Panc1 (cell line): ENCODE measurements at regions not wholly inside any gene's neighbourhood (a gene's known extent, or its start where the extent isn't known, plus 50 kb on each side); places are given as distances from the start of the nearest gene placed in this dataset.

Source experiments
- ATAC-seq: fragments of 200-7000 bp; cut with Tn5 transposase; 2 replicates; pipeline ENCODE4 v1.9.1; 2020; ENCODE audit warnings: mild to moderate bottlenecking, moderate library complexity
- BruUV-seq: library from RNA; stranded (reverse); fragments of 400-500 nt; replicated peaks from 2 replicates; lab custom pipeline; 2021; lab: Mats Ljungman, UMichigan
- CTCF ChIA-PET: fragments of 300-600 bp; sonication (Branson Sonifier 250); formaldehyde crosslinking; loops from one replicate; lab custom pipeline; 2022; ENCODE audit warnings: antibody characterized with exemption; lab: Charles Lee
- POLR2A ChIA-PET: fragments of 300-600 bp; sonication (Branson Sonifier 250); formaldehyde crosslinking; loops from one replicate; lab custom pipeline; 2022; ENCODE audit warnings: antibody characterized with exemption; lab: Charles Lee
- DNase-seq: peaks from one replicate; pipeline ENCODE4 v3.0.0-alpha.2; 2010; ENCODE audit warnings: low read depth, low spot score
- H3K27ac ChIP-seq: 2 replicates; pipeline ENCODE4 v1.5.1; 2011; ENCODE audit warnings: mild to moderate bottlenecking, low read length, inconsistent platforms
- H3K27me3 ChIP-seq: fragments of 200-500 bp; sonication (Bioruptor generic); 2 replicates; pipeline ENCODE4 v1.6.0; 2014; ENCODE audit warnings: low read length, inconsistent platforms; ENCODE audit not compliant: control insufficient read depth, insufficient read depth
- H3K36me3 ChIP-seq: fragments of 200-500 bp; sonication (Bioruptor generic); 2 replicates; pipeline ENCODE4 v1.5.1; 2014; ENCODE audit warnings: inconsistent platforms, mild to moderate bottlenecking, low read length, moderate library complexity; ENCODE audit not compliant: control insufficient read depth, insufficient read depth
- H3K4me1 ChIP-seq: 2 replicates; pipeline ENCODE4 v1.5.1; 2011; ENCODE audit warnings: inconsistent platforms, mild to moderate bottlenecking, low read length, moderate library complexity; ENCODE audit not compliant: control insufficient read depth, insufficient read depth
- H3K4me3 ChIP-seq, 2 experiments: 2 replicates each; pipeline ENCODE4 v1.5.1; 2011 to 2012; ENCODE audit warnings: low read depth in 2 of 2, low read length in 2 of 2, mild to moderate bottlenecking in 2 of 2, inconsistent platforms in 1 of 2, moderate library complexity in 1 of 2
- H3K9me3 ChIP-seq: fragments of 200-500 bp; sonication (Bioruptor generic); 2 replicates; pipeline ENCODE4 v1.5.1; 2014; ENCODE audit warnings: low read depth, mild to moderate bottlenecking, inconsistent platforms, low read length, moderate library complexity; ENCODE audit not compliant: control insufficient read depth, insufficient read depth
- CTCF ChIP-seq: fragments of 450-650 bp; IDR thresholded peaks from 2 replicates; pipeline ENCODE4 v1.5.1; 2017; ENCODE audit warnings: mild to moderate bottlenecking
- POLR2AphosphoS5 ChIP-seq: IDR thresholded peaks from 2 replicates; pipeline ENCODE4 v1.6.1; 2012; ENCODE audit warnings: mild to moderate bottlenecking, low read depth, low read length, moderate library complexity
- SIN3A ChIP-seq: IDR thresholded peaks from 2 replicates; pipeline ENCODE4 v1.6.1; 2012; ENCODE audit warnings: low read depth, mild to moderate bottlenecking, low read length, moderate library complexity, borderline replicate concordance; ENCODE audit not compliant: insufficient read depth
- TCF7L2 ChIP-seq: IDR thresholded peaks from 2 replicates; pipeline ENCODE4 v1.6.1; 2011; ENCODE audit warnings: mild to moderate bottlenecking, low read depth, low read length, inconsistent platforms
- in situ Hi-C: cut with HindIII; loops from 2 replicates; pipeline ENCODE4 v1.10.0; 2016; ENCODE audit warnings: low sequenced_read_pairs, low pct_unique_long_range_greater_than_20kb
- intact Hi-C: fragments of 100-400 bp; cut with micrococcal nuclease; formaldehyde crosslinking; loops from one replicate; pipeline ENCODE4 v1.10.0; 2022; ENCODE audit not compliant: unreplicated experiment
- TF ChIP-seq, protein P1 (sequence below), 2 experiments: IDR thresholded peaks; 2 replicates each; pipeline ENCODE4 v1.6.1; 2011 to 2012; ENCODE audit warnings: low read depth in 2 of 2, control low read depth in 1 of 2, low read length in 1 of 2, mild to moderate bottlenecking in 1 of 2, moderate library complexity in 1 of 2; ENCODE audit not compliant: insufficient read depth in 1 of 2

- Histone ChIP-seq H3K4me1 (no peaks in the 10 kb centered on the region), H3K36me3 (no peaks in the 10 kb centered on the region), H3K9me3 (no peaks in the 10 kb centered on the region), H3K27me3 (no peaks in the 10 kb centered on the region), H3K4me3 (no peak overlapping the region), H3K27ac (no peak overlapping the region)
- TF ChIP-seq POLR2AphosphoS5: no peak
- no peak for TF ChIP-seq CTCF
- TF ChIP-seq, protein P1, sequence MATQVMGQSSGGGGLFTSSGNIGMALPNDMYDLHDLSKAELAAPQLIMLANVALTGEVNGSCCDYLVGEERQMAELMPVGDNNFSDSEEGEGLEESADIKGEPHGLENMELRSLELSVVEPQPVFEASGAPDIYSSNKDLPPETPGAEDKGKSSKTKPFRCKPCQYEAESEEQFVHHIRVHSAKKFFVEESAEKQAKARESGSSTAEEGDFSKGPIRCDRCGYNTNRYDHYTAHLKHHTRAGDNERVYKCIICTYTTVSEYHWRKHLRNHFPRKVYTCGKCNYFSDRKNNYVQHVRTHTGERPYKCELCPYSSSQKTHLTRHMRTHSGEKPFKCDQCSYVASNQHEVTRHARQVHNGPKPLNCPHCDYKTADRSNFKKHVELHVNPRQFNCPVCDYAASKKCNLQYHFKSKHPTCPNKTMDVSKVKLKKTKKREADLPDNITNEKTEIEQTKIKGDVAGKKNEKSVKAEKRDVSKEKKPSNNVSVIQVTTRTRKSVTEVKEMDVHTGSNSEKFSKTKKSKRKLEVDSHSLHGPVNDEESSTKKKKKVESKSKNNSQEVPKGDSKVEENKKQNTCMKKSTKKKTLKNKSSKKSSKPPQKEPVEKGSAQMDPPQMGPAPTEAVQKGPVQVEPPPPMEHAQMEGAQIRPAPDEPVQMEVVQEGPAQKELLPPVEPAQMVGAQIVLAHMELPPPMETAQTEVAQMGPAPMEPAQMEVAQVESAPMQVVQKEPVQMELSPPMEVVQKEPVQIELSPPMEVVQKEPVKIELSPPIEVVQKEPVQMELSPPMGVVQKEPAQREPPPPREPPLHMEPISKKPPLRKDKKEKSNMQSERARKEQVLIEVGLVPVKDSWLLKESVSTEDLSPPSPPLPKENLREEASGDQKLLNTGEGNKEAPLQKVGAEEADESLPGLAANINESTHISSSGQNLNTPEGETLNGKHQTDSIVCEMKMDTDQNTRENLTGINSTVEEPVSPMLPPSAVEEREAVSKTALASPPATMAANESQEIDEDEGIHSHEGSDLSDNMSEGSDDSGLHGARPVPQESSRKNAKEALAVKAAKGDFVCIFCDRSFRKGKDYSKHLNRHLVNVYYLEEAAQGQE (IDR thresholded peaks at IDR 0.05; ENCODE audit: insufficient read depth in 1 of 2, low read depth in 2 of 2, low read length in 1 of 2): no peak
- TF ChIP-seq SIN3A: no peak
- no peak for TF ChIP-seq TCF7L2
- ChIA-PET POLR2A (no interaction called here), CTCF (no interaction called here)
- intact Hi-C loops: no loop called here
- no TSS peak for BruUV-seq
- in situ Hi-C loops: no loop called here
- ATAC-seq (no peak), DNase-seq (no peak)
Observed at GRCh38 chr14:29316936-29317335, 550.3 kb downstream of the FOXG1 start.

GRCh38 chr14:29317423-29317822, 550.8 kb downstream of the FOXG1 start:
- TF ChIP-seq SIN3A: no peak
- no peak for TF ChIP-seq TCF7L2
- no peak for TF ChIP-seq POLR2AphosphoS5
- no peak for TF ChIP-seq CTCF
- TF ChIP-seq, protein P1 (IDR thresholded peaks at IDR 0.05; ENCODE audit: insufficient read depth in 1 of 2, low read depth in 2 of 2, low read length in 1 of 2): no peak
- no peak for ATAC-seq
- BruUV-seq: no TSS peak
- no peak for DNase-seq
- H3K27me3 ChIP-seq: no peaks in the 10 kb centered on the region
- ChIA-PET CTCF (no interaction called here), POLR2A (no interaction called here)
- intact Hi-C loops: no loop called here
- H3K36me3 ChIP-seq: no peaks in the 10 kb centered on the region
- H3K4me3 ChIP-seq: no peak overlapping the region
- H3K27ac ChIP-seq: no peak overlapping the region
- no peaks in the 10 kb centered on the region for H3K4me1 ChIP-seq
- no peaks in the 10 kb centered on the region for H3K9me3 ChIP-seq
- in situ Hi-C loops: no loop called here
